Activated CD8-positive, alpha-beta memory T cell treated with anti-CD3 and anti-CD28 coated beads, Interleukin-2, amount 50 U/mL, for 4 hours (primary cell): ENCODE measurements at regions not wholly inside any gene's neighbourhood (a gene's known extent, or its start where the extent isn't known, plus 50 kb on each side); places are given as distances from the start of the nearest gene placed in this dataset.
"Not testable (repeated sequence)": the region's sequence is repeated elsewhere in the genome, so short reads cannot be mapped to it uniquely, and the experiment has no call there.

Experiments used
- DNase-seq: peaks from one replicate; pipeline ENCODE4 v3.0.0-alpha.2; 2020

DNA sequence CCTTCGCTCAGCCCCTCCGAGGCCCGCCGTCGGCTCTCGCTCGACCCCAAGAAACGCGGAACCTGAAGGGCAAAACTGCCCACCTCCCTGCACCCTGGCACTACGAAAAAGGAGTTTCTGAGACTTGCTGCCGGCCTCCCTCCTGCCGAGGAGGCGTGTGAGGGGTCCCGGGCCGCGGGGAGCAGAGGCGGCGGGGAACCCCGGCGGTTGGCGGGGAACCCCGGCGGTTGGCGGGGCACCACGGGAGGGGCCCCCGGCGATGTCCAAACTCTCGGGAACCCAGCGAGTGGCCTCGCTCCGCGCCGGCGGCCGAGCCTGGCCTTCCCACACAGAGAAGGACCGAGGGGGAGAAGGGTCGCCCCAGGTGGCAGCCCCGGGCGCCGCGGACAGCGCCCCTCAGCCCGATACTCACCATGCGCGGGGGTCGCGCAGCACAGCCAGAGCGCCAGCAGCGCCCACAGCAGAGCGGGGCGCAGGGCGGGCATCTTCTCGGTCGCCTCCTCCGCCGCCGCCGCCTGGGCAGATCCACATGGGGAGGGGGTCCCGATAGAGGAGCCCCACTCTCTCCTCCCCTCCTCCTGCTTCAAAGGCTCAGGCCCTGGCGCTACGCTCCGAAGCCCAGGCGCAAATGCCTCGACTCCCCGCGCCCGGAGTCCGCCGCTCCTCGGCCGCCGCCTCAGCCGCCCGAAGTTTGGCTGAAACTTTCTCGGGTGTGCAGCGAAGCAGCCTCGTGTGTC lies 69.4 kb upstream of the NUDT4B start:
- DNase-seq, result peak; percentile 17

DNA sequence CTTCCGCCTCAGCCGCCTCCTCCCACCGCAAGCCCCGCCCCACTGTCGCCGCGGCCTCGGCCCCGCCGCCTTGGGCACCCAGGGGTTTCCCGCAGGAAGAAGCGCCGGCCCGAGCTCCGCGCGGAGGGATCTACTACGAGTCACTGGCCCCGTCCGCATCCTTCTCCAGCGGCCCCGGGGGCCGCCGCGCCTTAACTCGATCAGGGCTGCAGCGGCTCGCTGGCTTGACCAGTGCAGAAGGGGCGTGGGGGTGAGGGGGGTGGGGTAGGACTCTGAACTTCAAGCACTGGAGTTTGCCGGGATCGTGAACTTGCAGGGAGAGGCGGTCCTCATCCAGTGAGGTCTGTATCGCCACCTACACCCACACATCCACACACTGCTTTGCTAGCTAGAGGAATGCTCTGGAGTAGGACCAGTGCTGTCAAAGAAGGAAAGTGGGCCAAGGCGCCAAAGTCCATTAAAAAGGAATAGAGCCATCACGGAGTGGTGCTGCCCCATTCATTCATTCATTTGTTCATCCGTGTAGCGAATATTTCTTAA lies 68.7 kb upstream of the NUDT4B start:
- DNase-seq, result not testable (repeated sequence)

DNA sequence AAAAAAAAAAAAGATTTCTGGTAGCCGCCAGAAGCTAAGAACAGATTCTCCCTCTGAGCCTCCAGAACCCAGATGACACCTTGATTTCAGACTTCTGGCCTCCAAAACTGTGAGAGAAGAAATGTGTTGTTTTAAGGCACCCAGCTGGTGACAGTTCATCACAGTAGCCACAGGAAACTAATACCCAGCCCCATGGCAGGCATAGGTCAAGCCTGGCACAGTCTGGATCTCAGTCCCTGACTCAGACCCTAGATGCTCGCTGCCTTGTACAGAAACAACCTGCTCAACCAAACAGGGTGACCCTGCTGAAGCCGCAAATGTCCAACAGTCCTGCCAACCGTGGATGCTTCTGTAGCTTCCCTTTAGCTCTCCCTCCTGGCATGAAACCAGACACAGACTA lies 61.8 kb upstream of the NUDT4B start:
- DNase-seq, result not testable (repeated sequence)

DNA sequence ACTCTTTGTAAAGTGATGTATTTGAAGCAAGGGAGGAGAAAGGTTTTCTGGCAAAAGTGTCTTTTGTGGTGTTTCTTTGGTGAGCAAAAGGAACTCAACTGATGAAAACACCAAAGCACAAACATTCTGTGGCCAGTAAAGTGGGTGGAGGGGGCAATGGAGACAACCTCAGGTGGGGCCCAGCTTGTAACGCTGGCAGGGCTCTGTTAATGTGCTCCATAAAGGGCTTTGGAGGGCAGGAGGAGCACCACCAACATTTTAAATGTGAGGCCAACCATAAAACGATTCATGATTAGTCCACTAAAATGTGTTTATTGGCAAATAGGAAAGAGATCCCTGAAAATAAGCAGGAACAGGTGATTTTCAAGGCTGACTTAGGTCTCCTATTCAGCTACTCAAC lies 61.2 kb upstream of the NUDT4B start:
- DNase-seq, result not testable (repeated sequence)
